ENCODE measurements at regions not wholly inside any gene's neighbourhood (a gene's known extent, or its start where the extent isn't known, plus 50 kb on each side); places are given as distances from the start of the nearest gene placed in this dataset.

DNA sequence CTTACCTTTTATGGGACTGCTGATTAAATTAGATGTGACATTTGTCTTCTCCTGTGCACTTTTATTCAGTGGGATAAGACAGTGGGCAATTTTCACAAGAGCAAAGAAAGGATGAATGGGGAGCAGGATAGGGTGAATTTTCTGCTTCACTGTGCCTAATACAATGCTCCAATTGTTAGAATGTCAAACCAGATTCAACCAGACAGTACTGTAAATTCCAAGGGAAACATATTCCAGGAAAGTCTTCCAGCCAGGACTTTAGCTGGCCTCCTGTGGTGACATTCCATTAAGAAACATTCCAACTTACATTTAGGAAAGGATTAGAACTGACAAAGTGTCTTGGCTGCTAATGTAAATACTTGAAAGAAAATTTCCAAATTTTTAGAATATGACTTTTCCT lies 100.1 kb upstream of the PROK2 start:
- no peak for DNase-seq

DNA sequence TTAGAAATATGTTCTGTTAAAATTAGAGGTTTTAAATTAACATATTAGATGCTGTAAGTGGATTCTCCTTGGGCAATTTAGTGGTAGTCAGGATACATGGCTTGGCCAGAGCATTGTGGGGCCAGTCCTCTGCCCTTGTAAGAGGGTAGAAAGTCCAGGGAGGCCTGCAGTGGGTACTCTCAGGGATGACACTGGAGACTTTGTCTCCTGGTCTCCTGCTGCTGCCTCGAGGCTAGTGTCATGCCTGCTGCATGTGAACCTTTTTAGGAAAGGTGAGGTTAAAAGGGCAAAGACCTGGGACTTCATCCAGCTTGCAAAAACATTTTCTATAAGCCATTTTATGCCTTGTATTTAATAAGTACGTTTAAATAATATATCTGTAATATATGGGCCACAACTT lies 96.8 kb upstream of the PROK2 start:
- no peak for DNase-seq

DNA sequence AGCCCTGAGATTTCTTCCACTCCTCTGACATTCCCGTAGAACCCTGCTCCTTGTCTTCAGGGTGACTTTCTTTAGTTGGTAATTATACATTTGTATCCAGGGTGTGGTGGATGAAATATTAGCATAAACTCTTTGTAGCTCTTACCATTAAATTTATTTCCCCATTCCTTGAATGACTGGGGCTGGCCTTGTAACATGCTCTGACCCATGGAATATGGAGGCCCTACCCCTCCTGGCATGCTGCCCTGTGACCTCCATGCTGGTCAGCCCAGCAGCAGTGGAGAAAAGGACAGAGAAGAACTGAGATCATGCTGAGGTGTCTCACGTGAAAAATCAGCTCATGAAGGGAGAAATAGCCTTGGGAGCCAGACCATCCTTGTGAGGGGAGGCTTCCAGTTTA lies 96.1 kb upstream of the PROK2 start:
- no peak for DNase-seq

DNA sequence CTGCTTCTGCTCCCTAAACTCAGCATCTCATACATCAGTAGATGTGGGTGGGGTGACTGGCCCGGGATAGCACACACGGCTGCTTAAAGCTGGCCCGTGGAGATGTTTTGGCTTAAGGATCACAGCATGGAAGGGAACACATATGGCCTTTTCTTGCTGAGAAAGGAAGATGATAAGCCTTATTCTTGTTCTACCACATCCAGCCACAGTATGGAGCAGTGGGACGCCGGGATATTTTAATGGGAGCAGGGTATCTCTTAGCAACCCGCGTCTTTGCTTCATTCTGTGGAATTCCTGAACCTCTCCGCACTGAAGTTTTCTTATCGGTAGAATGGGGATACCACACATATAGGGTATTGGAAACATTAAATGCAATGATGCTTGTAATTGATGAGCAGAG lies 94.1 kb upstream of the PROK2 start:
- DNase-seq: no peak

DNA sequence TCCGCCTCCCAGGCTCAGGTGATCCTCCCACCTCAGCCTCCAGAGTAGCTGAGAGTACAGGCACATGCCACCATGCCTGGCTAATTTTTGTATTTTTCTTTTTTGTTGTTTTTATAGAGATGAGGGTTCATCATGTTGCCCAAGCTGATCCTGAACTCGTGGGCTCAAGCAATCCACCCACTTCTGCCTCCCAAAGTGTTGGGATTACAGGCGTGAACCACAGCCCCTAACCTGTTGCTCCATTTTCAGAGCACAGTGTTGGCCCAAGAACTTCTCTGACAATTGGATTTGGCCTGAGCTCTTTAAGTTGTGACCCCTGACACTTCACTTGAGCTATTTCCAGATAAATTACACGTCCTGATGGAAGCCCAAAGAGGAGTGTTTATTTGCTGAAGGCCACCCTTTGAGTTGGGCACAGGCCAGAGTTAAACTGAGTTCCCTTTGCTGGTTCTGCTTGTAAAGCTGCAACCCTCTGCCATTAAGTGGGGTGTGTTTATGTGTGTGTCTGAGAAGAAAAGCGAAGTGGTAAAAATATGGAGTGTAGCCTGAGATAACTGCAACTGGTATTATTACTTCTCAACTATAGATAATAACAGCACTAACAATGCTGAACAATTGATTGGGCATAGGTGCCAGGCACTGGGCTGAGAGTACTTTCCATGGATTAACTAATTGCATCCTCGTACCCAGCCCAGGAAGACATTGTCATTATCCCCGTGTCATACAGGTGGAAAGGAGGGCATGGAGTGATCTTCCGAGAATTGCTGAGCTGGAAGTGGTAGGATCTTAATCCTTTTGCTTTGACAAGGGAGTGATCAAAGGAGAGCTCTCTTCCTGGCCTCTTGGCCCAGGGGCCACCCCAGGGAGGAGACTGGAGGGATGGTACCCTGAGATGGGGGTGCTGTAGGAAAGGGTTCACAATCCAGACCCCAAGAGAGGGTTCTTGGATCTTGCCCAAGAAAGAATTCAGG lies 91.5 kb upstream of the PROK2 start:
- DNase-seq: no peak

DNA sequence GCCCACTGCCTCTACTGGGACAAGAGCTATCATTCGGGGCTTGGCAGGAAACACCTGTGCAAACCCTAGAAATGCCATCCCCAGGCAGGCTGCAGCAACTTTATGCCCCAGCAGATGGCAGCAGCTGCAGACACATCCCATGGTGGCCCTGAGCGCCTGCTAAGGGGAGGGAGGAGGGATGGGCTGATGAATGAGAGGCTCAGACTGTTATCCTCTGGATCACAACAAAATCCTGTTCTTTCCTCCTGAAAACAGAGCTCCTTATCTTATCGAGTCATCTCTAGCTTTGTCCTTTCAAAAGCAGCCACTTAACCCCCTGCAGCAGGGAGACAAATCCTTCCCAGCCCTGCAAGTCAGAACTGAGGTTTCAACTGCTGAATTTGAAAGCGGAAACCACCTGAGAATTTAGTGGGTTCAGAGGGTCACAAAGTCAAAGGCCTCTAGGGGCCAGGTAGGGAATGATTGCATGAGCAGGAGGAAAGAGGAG lies 90.6 kb upstream of the PROK2 start:
- peak; percentile 75 for DNase-seq

DNA sequence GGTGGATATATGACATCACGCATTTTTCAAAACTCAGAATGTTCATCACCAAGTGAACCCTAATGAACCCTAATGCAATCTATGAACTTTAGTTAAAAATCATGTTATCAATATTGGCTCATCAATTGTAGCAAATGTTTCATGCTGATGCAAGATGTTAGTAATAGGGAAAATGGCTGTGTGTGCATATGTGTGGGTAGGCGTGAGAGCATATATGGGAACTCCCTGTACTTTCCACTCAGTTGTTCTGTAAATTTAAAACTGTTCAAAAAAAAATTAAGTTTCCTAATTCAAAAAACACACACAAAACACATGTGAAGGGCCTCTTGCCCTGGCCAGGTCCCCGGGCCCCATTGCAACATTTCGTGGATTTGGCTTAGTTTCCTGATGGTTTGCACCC lies 89.7 kb upstream of the PROK2 start:
- no peak for DNase-seq

DNA sequence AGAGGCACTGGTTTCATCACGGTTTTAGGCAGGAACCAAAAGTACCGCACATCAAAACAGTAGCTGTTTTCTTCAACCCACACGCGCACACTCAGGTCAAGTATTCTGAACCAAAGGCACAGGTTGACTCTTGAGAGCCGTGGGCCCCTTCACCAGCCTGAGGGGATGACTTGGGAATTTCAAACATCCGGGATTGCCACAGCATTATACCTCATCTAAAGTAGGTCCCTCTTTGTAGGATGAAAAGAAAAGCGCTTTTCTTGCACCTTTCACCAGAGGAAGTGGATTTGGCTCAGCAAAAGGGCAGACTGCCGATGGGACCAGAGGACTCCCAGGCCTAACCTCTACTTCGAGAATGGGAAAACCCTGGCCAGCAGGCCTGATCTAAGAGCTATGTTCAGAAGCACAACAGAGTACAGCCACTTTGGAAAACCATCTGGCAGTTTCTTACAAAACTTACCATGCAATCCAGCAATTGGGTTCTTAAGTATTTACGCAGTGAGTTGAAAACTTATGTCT lies 88.2 kb upstream of the PROK2 start:
- no peak for DNase-seq

DNA sequence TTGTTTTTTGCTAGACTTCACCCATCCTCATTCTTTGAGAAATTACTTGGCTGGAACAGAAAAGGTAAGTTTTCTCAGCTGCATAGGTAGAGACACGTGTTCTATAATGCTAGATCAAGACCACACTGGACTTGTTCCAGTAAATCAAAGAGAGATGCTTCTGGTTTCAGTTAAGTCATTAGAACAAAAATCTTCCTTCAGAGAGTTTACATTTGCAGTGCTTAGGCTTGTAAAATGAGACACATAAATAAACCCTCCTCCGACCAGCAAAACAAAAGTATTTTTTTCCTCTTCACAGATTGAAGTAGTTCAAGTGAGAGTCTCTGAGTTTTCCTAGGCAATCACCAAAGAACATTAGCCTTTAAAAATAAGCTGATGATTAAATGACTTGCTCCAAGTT lies 87.3 kb upstream of the PROK2 start:
- DNase-seq: no peak

DNA sequence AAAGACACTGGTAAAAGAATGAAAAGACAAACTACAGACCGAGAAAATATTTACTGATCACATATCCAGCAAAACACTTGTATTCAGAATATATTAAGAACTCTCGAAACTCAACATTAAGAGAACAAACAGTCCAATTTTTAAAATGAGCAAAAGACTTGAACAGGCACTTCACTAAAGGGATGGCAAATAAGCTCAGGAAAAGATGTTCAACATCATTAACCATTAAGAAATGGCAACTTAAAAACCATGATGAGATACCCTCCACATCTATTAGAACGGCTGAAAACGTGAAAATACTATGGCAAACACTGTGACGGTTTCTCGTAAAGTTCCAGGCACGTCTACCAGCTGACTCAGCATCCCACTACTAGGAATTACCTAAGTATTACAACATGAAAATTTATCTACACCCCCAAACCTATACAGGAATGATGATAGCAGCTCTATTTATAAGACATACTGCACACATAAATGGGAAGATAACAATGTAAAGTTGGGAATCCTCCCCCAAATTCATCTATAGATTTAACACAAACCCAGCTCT lies 86.1 kb upstream of the PROK2 start:
- no peak for DNase-seq

DNA sequence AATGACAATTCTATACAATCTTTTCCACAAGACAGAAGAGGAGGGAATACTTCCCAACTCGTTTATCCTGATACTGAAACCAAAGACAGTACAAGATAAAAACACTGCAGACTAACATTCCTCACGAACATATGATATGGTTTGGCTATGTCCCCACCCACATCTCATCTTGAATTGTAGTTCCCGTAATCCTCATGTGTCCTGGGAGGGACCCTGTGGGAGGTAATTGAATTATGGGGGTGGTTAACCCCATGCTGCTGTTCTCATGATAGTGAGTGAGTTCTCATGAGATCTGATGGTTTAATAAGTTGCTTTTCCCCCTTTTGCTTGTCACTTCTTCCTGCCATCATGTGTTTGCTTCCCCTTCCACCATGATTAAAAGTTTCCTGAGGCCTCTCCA lies 83.9 kb upstream of the PROK2 start:
- no peak for DNase-seq

DNA sequence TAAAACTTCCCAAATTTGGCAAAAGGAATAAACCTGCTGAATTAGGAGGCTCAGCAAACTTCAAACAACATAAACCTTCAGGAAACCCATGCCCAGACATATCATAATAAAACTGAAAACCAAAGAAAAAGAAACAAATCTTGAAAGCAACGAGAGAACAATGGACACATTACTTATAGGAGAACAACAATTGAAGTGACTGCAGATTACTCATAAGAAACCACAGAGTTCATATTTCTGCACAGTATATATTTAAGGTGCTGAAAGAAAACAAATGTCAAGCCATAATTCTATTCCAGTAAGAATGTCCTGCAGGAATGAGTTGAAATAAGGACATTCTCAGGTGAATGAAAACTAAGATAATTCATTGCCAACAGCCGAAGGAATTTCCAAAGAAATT lies 80.8 kb upstream of the PROK2 start:
- no peak for DNase-seq

DNA sequence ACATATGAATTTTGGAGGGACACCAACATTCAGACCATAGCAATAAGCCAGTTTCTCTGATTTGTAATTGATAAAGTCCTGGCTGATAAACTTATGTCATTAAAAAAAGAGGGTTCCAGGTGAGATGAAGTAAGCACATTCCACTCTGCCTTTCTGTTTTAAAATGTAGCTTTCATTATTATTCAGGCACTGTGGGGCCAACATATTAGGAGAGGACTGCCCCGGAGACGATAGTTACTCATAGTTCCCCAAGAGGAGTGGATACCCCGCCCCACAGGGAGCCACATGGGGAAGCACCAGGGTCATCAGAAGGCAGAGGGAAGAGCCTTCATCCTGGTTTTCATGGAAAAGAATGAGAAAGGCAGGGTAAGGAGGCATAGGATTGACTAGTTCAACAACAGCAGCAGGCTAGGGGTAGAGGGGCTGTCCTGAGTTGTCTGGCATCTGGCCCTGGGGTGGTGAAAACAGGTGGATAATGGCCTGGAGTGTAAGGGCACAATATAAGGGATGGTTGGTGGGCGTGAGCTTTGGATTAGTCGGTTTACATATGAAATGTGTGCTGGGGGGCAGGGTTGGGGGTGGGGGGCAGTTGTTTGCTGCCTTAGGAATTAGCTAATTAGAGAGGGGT lies 78.7 kb upstream of the PROK2 start:
- DNase-seq: no peak

DNA sequence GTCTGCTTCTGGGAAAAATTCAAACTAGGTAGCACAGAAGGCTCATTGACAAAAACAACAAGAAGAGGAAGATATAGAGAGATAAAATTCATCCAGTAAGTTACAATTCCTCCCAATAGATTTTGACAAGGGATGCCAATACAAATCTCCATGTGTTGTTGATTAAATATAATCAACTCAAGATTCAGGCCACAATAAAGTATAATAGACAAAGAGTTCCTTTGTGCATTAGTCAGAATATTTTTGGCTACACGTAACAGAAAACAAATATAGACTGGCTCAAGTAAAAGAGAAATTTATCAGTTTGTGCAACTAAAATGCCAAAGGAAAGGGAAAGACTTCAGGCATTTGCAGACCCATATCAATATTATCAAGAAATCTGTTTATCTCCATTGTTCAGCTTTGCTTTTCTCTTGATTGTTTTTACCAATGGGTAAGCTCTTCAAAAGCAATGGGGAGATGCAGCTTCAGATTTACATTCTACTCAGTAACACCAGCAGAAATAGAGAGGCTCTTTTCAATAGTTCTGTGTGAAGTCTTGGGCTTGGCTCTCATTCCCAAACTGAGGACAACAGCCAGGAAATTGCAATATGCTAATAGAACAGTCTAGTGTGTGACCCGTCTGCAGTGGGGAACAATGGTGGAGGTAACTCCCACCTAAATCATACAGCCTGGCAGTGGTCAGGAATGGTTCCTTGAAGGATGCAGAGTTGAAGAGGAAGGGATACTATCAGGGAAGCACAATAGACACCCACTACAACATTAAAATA lies 77.6 kb upstream of the PROK2 start:
- DNase-seq: no peak

DNA sequence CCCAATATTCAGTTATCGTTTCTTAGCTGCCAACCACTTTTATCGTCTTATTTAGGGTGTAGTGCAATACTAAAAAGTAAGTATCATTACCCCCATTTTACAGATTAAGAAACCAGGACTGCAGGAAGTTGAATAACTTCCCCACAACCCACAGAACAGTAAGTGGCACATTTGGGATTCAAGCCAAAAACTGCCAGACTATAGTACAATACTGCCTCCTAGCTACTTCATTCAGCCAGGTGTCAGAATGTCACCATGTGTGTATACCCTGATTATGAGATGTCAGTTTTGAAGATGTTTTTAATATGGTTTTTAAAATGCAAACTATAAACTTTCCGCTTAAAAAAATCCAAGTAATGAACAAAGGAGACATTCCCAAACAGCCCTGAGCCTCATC lies 74.2 kb upstream of the PROK2 start:
- no peak for DNase-seq

DNA sequence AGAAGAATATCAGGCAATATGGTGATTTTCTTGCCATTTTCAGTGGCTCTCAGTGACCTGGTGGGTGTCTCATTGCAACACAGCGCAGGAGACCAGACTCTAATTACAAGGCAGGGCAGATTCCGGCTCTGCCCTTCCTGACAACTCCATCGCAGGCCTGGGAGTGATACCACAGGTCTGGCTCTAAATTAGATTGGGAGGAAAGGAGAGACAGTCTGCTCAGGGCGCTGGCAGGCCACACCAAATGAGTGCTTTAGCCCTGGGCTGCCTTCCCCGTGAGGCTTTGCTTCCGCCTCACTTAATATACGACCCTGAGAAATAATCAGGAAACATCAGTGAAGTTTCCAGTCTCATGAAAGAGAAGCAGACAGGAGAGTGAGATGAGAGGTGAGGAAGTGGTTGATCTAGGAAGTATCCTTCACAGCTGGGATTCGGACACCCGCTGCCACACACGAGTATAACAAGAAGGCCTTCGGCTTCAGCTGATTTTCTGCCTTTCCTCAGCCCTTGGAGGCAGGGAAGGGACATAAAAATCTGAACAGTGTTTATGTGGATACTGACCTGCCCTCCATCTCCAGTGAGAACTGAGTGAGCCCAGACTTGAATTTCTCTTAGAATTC lies 73.7 kb upstream of the PROK2 start:
- DNase-seq: no peak

DNA sequence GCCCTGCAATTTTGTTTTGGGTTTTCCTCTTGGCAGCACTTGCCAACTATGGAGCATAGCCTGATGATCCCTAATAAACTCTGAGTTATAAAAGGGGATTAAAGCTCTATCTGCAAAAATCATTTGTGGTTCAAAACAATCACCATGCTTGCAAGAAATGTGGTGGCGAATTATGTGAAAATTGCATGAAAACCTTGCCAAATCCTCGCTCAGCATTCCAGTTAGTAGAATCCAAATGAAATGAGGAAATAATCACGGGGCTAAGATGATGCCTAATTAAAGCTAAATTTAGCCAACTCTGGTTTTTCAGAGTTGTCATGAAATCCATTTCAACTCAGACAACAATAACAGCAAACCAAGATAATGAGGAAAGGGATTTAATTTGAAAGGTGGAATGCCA lies 73.0 kb upstream of the PROK2 start:
- DNase-seq: no peak

DNA sequence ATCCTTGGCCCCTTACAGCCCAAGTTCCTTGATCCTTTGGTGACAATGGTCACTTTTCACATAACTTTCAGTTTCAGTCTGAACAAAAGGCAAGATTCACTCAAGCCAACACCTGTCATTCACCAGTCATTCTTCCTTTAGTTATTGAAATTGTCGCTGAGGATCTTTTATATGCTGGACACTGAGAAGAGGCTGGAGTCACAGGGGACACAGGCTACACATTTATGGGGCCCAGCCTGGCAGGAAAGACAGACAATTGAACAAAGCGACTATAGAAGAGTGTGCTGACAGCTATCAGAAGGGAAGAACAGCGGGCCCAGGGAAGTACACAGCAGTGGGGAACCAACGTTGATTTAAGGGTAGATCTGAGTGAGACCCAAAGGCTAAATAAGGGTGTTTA lies 69.8 kb upstream of the PROK2 start:
- DNase-seq: no peak

DNA sequence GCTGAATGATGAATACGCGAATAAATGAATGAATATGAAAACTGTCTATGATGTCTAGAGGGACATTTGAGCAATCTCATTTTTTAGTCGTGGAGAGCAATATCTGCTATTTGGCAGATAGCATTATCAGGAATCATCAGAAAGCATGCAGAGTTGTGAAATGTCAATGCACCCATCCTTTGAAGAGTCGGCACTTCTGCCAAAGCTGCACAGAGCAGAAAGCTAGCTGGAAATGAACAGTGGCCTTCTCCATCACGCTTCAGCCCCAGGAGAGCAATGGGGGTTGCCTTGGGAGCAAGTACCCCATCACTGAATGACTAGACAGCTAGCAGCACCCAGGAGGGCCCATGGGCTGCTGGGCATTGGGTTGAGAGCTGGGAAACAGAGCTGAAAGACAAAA lies 69.1 kb upstream of the PROK2 start:
- DNase-seq: no peak

DNA sequence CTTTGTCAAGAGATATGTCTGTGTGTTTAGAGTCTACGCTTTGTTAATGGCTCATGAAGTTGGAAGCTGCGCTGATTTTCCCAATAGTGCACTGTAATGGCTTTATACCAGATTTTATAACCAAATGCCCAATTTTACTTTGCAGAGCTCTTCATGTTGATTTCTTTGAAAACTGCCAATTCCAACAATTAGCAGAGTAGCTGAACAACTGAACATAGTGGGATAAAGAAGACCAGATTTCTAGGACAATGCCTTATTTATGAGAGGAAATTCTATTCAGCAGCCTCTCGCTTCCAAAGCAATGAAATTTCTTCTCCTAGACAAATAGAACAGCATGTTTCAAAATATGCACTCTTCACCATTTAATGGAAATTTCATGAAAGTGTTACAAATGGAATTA lies 66.9 kb upstream of the PROK2 start:
- DNase-seq: no peak

DNA sequence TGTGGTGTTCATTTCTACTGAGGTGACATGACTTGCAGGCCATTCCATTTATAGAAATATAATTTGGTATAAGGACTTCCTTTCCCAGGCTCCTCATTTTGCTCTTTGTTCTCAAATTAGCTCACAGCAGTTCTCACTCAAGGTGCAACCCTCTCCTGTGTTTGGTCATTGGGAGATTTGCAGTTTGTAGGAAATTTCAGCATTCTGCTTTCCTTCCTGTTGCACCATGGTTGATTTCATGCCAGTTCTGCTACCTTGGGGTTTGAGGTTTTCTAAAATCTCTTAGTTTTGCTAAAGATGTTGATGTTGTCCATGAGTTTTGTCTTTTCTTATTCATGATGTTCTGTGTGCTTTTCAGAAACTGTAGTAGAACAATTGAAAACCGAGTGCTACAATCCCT lies 65.7 kb upstream of the PROK2 start:
- DNase-seq: no peak

DNA sequence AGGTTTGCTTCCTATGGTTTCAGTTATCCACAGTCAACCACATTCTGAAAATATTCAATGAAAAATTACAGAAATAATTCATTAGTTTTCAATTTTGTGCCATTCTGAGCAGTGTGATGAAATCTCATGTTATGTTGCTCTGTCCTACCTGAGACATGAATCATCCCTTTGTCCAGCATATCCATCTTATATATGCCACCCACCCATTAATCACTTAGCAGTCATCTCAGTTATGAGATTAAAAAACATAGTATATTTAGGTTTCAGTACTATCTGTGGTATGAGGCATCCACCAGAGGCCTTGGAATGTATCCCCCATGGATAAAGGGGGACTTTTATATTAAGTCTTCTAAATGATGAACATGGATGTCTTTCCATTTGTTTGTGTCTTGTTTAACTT lies 64.7 kb upstream of the PROK2 start:
- DNase-seq: no peak

DNA sequence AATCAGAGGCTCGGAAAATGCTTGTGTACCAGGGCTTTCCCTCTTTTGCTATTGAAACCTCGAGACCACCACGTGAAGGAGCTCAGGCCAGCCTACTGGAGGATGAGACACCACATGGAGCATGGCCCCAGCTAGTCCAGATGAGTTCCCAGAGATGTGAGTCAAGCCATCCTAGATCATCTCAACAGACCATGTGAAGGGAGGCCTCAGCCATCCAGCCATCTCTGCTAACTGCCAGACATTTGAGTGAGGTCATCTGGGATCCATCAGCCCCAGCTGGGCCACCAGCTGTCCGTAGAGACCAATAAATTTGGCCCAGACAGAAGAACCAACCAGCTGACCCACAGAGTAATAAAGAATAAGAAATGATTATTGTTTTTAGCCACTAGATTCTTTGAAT lies 62.8 kb upstream of the PROK2 start:
- no peak for DNase-seq

All from activated CD4-positive, alpha-beta T cell treated with anti-CD3 and anti-CD28 coated beads, Interleukin-2, amount 50 U/mL, for 1 hour (primary cell).